ENCODE measurements at regions not wholly inside any gene's neighbourhood (a gene's known extent, or its start where the extent isn't known, plus 50 kb on each side); places are given as distances from the start of the nearest gene placed in this dataset.

GRCh38 chr2:57726294-57726693 lies 320.3 kb upstream of the VRK2 start:
- DNase-seq: no peak

- DNase-seq: no peak
These were observed 317.9 kb upstream of the VRK2 start for GRCh38 chr2:57728691-57729090.

GRCh38 chr2:57733956-57734355 lies 312.6 kb upstream of the VRK2 start:
- DNase-seq: no peak

DNA sequence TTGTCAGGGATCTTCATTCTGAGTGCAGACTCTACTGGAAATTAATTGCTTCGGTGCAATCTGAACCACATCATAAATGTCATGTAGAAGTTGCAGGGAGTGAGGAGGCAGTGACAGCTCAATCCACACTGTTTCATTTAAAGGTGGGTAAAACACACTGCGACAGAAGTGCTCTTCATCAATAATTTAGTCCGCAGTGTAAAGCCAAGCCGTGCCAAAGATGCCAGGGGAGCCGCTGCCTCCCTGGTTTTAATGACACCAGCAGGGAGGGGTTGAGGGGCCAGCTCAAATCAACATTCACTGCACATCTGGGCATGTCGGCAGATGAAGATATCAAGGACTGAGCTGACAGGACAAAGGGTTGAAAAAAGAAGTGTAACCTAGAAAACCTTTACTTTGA lies 305.7 kb upstream of the VRK2 start:
- no peak for DNase-seq

DNA sequence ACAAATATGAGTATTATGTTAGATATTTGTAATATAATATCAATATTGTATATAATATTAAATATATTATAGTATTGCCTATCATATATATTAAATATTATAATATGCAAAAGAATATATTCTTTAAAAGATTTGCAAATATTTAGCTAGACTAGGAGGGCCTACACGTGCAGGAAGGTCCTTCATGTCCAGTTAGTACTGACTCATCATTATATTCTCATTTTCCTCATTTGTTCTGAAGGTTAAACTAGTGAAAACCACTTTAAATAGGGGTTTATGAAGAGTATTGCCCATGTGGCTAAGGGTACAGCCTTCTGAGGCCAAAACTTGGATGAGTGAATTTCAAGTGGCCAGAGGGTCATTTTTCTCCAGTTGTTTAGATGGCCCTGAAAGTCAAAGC lies 293.0 kb upstream of the VRK2 start:
- no peak for DNase-seq

- no peak for DNase-seq
These were observed 287.9 kb upstream of the VRK2 start for GRCh38 chr2:57758686-57759085.

DNA sequence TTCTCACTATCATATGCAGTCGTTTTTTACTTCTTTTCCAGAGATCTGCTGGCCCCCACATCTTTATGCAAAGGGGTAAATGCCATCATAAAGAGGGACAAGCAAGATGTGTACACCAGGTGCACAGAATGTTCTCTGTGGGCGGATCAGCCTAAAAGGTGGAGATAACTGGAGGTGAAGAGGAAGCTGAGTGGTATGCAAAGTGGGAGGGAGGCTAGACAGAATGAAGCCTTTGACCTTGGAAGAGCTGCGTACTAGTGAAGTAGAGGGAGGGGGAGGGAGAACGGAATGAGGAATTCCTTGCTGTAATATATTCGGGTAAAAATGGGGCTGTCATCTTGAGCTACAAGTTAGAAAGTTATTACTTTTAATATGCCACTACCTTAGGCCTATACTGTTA lies 287.5 kb upstream of the VRK2 start:
- DNase-seq: no peak

GRCh38 chr2:57759822-57760300 lies 286.7 kb upstream of the VRK2 start:
- DNase-seq: peak; percentile 83

- DNase-seq: peak; percentile 1
These were observed 286.2 kb upstream of the VRK2 start for GRCh38 chr2:57760381-57760801.

DNA sequence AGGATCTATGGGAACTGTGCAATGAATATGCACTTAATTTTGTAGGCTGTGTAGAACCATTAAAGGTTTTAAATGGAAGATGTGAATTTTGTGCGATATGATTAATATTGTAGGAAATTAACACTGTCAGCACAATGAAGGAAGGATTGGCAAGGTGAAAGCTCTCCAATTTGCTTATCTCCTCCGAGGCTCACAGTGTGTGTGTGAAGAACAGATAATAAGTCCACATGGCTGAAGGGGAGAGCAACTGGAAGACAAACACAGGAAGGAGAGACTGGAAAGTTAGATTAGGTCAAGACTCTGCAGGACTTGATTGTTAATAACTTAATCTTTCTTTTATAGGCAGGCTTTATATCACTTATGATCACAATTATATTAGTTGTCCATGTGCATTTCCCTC lies 269.7 kb upstream of the VRK2 start:
- no peak for DNase-seq

DNA sequence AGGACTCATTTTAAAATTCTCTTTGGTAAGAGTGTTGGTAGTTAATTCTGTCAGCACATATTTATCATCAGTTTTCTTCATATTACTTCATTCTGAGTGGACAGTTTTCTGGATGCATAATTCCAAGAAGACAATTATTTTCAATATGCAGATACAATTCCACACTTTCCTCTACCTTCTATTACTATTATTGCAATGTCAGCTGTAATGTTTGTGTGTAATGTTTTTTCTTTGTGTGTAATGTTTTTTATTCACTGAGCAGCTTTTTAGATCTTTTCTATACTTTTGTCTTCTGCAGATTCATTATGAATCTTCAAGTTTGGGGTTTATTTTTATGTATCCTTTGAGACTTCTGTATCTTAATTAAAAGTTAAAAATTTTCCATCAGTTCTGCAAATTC lies 264.0 kb upstream of the VRK2 start:
- no peak for DNase-seq

DNA sequence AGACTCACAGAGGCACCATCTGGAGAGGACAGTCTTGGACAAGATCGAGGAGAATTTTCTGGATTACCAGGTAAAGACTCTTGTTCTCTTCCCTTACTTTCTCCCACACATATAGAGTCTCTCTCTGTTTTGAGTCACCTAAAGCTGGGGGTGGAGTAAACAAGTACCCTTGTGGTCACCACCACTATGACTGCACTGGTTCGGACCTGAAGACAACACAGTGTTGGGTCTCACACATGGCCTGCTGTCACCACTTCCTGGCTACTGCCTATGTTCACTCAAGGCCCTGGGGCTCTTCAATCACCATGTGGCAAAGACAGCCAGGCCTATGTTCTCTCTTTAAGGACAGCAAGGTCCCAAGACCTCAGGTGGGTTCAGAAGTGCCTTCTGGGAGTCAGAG lies 253.3 kb upstream of the VRK2 start:
- DNase-seq: no peak

DNA sequence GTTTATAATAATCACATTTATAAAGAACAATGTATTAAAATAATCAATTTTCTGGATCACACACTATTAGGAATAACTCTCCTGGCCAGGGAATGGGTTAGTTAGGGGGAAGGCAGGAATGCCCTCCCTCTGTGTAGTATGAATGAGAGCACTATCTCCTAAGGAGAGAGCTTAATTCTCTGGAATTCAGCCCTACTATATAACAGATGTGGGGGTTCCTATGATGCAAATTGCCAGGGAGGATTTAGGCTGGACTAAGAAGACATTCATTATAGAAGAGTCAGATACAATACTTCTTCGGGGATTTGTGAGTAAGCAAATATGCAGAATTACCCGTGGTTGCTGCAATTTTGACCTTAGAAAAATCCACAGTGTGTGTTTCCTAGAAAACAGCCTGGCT lies 250.1 kb upstream of the VRK2 start:
- no peak for DNase-seq

- DNase-seq: no peak
These were observed 248.3 kb upstream of the VRK2 start for GRCh38 chr2:57798346-57798745.

DNA sequence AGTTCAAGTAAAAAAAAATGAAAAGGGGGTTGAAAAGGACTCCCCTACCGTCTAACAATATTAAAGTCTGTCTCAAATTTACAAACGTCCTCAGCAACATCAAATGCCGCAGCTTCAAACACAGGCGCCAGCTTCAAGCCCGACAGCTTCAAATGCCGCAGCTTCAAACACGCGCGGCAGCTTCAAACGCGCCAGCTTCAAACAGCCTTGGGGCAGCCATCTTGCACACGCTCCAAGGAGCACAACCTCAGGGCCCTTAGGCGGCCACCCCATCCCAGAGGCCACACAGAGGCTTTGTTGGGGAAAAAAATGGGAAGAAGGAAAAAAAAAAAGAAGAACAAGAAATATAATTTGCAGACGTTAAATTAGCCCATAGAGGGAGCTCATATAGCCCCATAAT lies 244.4 kb upstream of the VRK2 start:
- DNase-seq: no peak

DNA sequence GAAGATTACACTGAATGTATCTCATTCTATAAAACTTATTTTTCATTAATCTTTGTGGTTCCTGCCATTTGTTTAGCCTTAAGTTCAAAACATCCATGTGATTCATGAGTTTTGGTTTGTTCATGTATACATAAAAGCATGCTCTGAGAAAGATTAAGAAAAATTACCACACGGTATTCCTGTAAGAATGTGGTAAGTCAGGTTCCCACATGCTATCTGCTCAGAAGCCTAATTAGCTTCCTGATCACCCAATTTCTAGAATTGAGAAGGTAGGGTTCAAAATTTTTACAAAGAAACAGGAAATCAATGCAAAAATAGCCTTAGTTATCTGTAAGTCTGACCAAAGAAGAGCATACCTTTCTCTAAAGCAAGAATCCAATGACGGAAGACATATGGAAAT lies 241.6 kb upstream of the VRK2 start:
- DNase-seq: no peak

DNA sequence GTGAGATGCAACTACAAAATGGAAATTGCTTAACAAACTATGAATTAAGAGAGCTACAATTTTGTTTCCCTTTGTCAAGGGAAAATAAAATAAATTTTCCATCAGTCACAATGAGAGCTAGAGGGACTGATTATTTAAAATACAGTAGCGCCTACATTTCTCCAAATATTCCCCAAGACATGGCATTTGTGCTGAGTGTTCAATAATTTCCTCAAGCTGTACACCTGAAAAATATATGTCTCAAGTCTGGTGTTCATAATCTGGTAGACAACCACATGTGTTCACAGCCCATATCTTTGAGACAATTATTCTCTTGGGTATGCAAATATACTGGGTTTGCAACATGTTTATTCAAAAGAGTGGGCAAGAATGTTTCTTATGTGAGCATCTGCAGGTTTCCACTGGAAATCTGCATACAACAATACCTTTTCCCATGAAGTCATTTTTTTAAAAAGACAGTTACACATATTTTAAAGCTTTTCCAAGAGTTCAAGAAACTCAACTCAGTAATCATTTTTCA lies 240.1 kb upstream of the VRK2 start:
- no peak for DNase-seq

DNA sequence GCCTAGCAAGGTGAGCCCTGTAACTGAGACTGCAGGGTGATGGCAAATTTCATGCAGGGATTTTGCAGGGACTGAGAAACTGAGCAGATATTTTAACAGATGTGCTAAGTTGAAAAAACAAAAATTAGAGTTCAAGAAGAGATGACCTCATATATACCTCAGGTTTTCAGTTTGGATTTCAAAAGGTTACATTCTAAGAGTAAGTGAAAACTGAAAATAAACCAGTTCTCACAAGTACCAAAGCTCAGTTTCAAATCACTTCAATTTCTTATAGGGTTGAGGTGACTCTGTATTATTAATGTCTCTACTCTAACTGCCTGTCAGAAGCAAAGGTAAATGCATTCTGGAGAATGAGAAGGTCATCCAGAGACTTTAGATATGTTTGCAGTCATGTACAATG lies 237.4 kb upstream of the VRK2 start:
- no peak for DNase-seq

- no peak for DNase-seq
These were observed 225.5 kb upstream of the VRK2 start for GRCh38 chr2:57821088-57821487.

DNA sequence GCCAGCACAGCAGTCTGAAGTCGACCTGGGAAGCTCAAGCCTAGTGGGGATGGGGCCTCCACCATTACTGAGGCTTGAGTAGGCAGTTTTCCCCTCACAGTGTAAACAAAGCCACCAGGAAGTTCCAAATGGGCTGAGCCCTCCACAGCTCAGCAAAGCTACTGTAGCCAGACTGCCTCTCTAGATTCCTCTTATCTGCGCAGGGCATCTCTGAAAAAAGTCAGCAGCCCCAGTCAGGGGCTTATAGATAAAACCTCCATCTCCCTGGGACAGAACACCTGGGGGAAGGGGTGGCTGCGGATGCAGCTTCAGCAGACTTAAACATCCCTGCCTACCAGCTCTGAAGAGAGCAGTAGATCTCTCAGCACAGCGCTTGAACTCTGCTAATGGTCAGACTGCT lies 218.4 kb upstream of the VRK2 start:
- no peak for DNase-seq

DNA sequence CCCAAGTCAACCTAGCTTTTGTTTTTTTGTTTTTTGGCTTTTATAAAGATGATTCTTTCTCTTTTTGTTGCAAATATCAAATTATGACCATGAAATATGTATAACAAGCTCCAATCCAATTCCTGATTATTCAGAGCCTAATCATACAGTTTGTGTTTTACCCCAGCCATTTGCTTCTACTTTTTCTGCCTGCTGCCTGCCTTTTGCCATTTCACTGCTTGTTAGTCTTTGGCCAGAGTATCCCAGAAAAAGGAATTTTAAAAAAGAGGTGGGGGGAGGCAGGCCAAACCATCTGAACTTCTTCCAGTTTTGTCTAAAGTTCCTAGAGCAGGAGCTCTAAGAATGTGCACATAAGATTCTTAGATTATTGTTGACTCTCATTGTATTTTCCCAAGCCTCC lies 211.9 kb upstream of the VRK2 start:
- DNase-seq: no peak

DNA sequence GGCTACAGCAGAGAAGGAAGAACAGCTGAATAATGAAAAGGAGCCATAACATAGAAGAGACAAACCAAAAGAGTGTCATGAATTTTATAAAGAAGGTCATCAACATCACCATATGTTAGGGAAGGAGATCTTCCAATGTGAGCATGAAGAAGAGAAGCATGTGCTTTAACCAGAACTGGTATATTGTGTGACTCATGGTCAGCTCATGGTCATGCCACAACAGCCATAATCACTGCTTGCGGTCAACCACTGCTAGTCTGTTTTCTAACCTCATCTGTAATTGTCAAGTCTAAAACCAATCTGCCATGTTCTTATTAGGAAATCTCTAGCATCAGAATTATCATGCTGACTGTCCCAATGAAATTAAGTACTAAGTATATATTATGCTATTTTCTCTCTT lies 204.1 kb upstream of the VRK2 start:
- DNase-seq: no peak

DNA sequence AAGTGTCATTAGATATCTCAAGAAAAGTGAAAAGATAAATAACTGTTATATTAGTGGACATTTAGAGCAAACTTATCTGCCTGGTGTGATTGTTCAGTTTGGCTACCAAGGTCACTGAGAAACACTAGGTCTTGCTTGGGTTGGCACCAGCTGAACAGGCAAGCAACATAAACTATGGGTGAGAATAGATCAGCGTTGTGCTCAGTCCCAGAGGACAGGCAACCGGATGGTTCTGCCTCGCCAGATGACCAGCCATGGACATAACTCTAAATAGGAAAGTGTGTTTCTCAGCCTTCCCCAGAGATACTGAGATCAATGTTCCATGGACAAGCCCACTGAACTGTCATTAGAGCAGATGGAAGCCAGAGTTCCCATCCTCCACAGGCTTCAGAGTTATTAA lies 203.4 kb upstream of the VRK2 start:
- no peak for DNase-seq

- no peak for DNase-seq
These were observed 197.9 kb upstream of the VRK2 start for GRCh38 chr2:57848723-57849122.

DNA sequence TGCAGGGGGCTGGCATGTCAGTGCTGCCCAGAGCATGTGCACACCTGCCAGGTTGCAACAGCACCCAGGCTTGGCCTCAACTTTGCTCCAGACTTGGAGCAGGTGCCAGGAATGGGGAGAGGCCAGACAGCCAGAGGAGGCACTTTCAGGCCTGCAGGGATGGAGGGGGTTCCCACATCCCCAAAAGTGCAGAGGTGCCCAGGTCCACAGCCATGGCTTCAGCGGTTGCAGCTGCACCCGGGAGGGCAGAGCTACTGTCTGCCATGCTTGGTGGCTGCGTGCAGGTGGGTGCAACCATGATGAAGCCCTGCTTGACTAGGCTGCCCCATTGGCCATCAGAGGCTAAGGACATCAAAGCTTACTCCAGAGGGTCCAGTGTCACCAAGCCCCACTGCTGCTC lies 196.8 kb upstream of the VRK2 start:
- DNase-seq: no peak
